Gastroesophageal sphincter (tissue), 4 donors: ENCODE measurements at regions not wholly inside any gene's neighbourhood (a gene's known extent, or its start where the extent isn't known, plus 50 kb on each side); places are given as distances from the start of the nearest gene placed in this dataset.
"Not testable (repeated sequence)": the region's sequence is repeated elsewhere in the genome, so short reads cannot be mapped to it uniquely, and the experiment has no call there.

Source experiments
- ATAC-seq: fragments of 150-250 bp; one replicate; pipeline ENCODE4 v1.9.1; 2016; ENCODE audit warnings: mild to moderate bottlenecking, moderate library complexity
- H3K27ac ChIP-seq, 4 donors: fragments of 200-600 bp; sonication (generic) in 3 of 4; 1 replicate in 3 of 4; 2 replicates in 1 of 4; pipeline ENCODE4 v1.5.1; 2016 to 2019
- H3K27me3 ChIP-seq: fragments of 200-600 bp; sonication (generic); one replicate; pipeline ENCODE4 v1.5.1; 2019
- H3K36me3 ChIP-seq, 2 donors: fragments of 200-600 bp; sonication (generic); one replicate each; pipeline ENCODE4 v1.5.1; 2019; ENCODE audit warnings: control low read depth in 1 of 2
- H3K4me1 ChIP-seq, 3 donors: fragments of 200-600 bp; sonication (generic); 1 replicate in 2 of 3; 2 replicates in 1 of 3; pipeline ENCODE4 v1.5.1; 2016 to 2019; ENCODE audit warnings: control low read depth in 2 of 3
- H3K4me3 ChIP-seq, 2 donors: fragments of 200-600 bp; sonication (generic); one replicate each; pipeline ENCODE4 v1.5.1; 2019; ENCODE audit warnings: mild to moderate bottlenecking in 1 of 2, moderate library complexity in 1 of 2
- H3K9me3 ChIP-seq, 3 donors: fragments of 200-600 bp; sonication (generic); one replicate each; pipeline ENCODE4 v1.5.1; 2017 to 2019; ENCODE audit warnings: control low read depth in 2 of 3
- EP300 ChIP-seq: sonication (generic); formaldehyde crosslinking; IDR thresholded peaks from one replicate; pipeline ENCODE4 v1.6.1; 2017; ENCODE audit warnings: antibody characterized with exemption, mild to moderate bottlenecking
- POLR2A ChIP-seq, 2 donors: fragments of 450-650 bp; IDR thresholded peaks; one replicate each; pipeline ENCODE4 v1.6.1; 2017; ENCODE audit warnings: antibody characterized with exemption in 2 of 2, mild to moderate bottlenecking in 2 of 2, moderate library complexity in 1 of 2
- POLR2AphosphoS5 ChIP-seq: sonication (generic); formaldehyde crosslinking; IDR thresholded peaks from one replicate; pipeline ENCODE4 v1.6.1; 2017; ENCODE audit warnings: antibody characterized with exemption
- WGBS, 2 donors: methylation state at CpG; one replicate each; pipeline ENCODE4 v1.1.5; 2018; ENCODE audit warnings: low coverage in 1 of 2; 5-methylcytosine and 5-hydroxymethylcytosine counted together
- TF ChIP-seq, protein P1 (sequence below), 4 experiments: fragments of 200-600 bp in 2 of 4; fragments of 450-650 bp in 2 of 4; sonication (generic) in 1 of 4; IDR thresholded peaks; one replicate each; pipeline ENCODE4 v1.5.1; 2017 to 2019; ENCODE audit warnings: antibody characterized with exemption in 4 of 4, mild to moderate bottlenecking in 2 of 4, moderate library complexity in 2 of 4

- ATAC-seq, result no peak
- Histone ChIP-seq H3K27ac (no peak overlapping the region), H3K36me3 (no peaks in the 10 kb centered on the region), H3K27me3 (no peaks in the 10 kb centered on the region), H3K4me1 (no peaks in the 10 kb centered on the region), H3K4me3 (no peak overlapping the region), H3K9me3 (no peaks in the 10 kb centered on the region)
- WGBS, 2 donors, result 31 to 74% methylated on average over 2 of the region's 2 CpGs
- no peak for TF ChIP-seq POLR2AphosphoS5
- TF ChIP-seq, protein P1, sequence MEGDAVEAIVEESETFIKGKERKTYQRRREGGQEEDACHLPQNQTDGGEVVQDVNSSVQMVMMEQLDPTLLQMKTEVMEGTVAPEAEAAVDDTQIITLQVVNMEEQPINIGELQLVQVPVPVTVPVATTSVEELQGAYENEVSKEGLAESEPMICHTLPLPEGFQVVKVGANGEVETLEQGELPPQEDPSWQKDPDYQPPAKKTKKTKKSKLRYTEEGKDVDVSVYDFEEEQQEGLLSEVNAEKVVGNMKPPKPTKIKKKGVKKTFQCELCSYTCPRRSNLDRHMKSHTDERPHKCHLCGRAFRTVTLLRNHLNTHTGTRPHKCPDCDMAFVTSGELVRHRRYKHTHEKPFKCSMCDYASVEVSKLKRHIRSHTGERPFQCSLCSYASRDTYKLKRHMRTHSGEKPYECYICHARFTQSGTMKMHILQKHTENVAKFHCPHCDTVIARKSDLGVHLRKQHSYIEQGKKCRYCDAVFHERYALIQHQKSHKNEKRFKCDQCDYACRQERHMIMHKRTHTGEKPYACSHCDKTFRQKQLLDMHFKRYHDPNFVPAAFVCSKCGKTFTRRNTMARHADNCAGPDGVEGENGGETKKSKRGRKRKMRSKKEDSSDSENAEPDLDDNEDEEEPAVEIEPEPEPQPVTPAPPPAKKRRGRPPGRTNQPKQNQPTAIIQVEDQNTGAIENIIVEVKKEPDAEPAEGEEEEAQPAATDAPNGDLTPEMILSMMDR (IDR thresholded peaks at IDR 0.05), result no peak
- TF ChIP-seq EP300, result no peak
- TF ChIP-seq POLR2A (IDR thresholded peaks at IDR 0.05), result no peak
Measured at GRCh38 chr1:191709215-191709614, 449.0 kb upstream of the RGS18 start.

- 71 to 94% methylated on average over 6 of the region's 6 CpGs for WGBS, 2 donors
- TF ChIP-seq, protein P1 (IDR thresholded peaks at IDR 0.05), result no peak
- TF ChIP-seq POLR2A (IDR thresholded peaks at IDR 0.05), result no peak
- Histone ChIP-seq H3K4me1 (no peaks in the 10 kb centered on the region), H3K36me3 (no peaks in the 10 kb centered on the region), H3K4me3 (no peak overlapping the region), H3K27ac (no peak overlapping the region), H3K9me3 (no peaks in the 10 kb centered on the region), H3K27me3 (no peaks in the 10 kb centered on the region)
- no peak for ATAC-seq
Measured at GRCh38 chr1:191711961-191712360, 446.3 kb upstream of the RGS18 start.

DNA sequence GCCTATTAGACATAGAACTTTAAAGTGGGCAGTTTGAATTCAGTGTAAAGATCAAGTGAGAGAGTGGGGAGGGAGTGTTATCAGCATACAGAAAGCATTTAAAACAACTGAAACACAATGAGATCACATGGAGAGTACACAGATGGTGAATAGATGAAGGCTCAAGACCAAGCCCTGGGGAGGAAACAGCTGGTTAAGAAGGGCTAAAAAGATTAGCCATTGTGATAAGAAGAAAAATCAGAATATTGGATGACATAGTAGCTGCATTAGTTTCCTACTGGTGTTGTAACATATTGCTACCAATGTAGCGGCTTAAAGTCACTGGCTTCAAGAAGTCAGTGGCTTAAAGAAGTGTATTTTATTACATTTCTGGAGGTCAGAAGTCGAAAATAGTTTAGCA is 443.4 kb upstream of the RGS18 start:
- 78 to 79% methylated on average over 2 of the region's 2 CpGs for WGBS, 2 donors
- no peak for ATAC-seq
- no peaks in the 10 kb centered on the region for H3K9me3 ChIP-seq
- H3K4me1 ChIP-seq, result no peaks in the 10 kb centered on the region
- H3K27me3 ChIP-seq, result no peaks in the 10 kb centered on the region
- no peak overlapping the region for H3K27ac ChIP-seq
- H3K36me3 ChIP-seq, result no peaks in the 10 kb centered on the region
- TF ChIP-seq EP300, result no peak
- TF ChIP-seq POLR2A (IDR thresholded peaks at IDR 0.05), result no peak
- TF ChIP-seq POLR2AphosphoS5, result no peak
- TF ChIP-seq, protein P1 (IDR thresholded peaks at IDR 0.05), result no peak
- H3K4me3 ChIP-seq, result no peak overlapping the region

DNA sequence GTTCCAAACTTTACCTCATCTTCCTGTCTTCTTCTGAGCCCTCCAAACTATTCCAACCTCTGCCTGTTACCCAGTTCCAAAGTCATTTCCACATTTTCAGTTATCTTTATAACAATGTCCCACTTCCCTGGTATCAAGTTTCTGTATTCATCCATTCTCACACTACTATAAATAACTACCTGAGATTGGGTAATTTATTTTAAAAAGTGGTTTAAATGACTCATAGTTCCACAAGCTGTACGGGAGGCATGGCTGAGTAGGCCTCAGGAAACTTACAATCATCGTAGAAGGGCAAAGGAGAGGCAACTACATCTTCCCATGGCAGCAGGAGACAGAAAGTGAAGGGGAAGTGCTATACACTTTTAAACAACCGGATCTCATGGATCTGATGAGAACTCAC is 428.5 kb upstream of the RGS18 start:
- no peak overlapping the region for H3K4me3 ChIP-seq
- WGBS, 2 donors, result 71 to 79% methylated on average over 3 of the region's 3 CpGs
- no peak for ATAC-seq
- TF ChIP-seq EP300, result no peak
- TF ChIP-seq POLR2A (IDR thresholded peaks at IDR 0.05), result no peak
- no peak for TF ChIP-seq POLR2AphosphoS5
- TF ChIP-seq, protein P1 (IDR thresholded peaks at IDR 0.05), result no peak
- no peak overlapping the region for H3K27ac ChIP-seq
- no peaks in the 10 kb centered on the region for H3K9me3 ChIP-seq
- no peaks in the 10 kb centered on the region for H3K4me1 ChIP-seq
- H3K27me3 ChIP-seq, result no peaks in the 10 kb centered on the region
- H3K36me3 ChIP-seq, result no peaks in the 10 kb centered on the region

GRCh38 chr1:191731608-191732302 is 426.5 kb upstream of the RGS18 start:
- 80 to 94% methylated on average over 1 to 7 of the region's 49 CpGs for WGBS, 2 donors
- not testable (repeated sequence) for H3K4me3 ChIP-seq, H3K27ac ChIP-seq, H3K9me3 ChIP-seq, ATAC-seq, H3K4me1 ChIP-seq, H3K27me3 ChIP-seq, H3K36me3 ChIP-seq
